ENCODE measurements at regions not wholly inside any gene's neighbourhood (a gene's known extent, or its start where the extent isn't known, plus 50 kb on each side); places are given as distances from the start of the nearest gene placed in this dataset.

- no peak overlapping the region for H3K4me3 ChIP-seq (ENCODE audit: low read length)
- DNase-seq (ENCODE audit: low read depth): no peak
- no peak for TF ChIP-seq CTCF (conservative IDR thresholded peaks at IDR 0.05; ENCODE audit: low read depth, low read length)
These were observed 241.1 kb downstream of the TMEM182 start for GRCh38 chr2:103002954-103003353.

- no peak for DNase-seq (ENCODE audit: low read depth)
- no peak for TF ChIP-seq CTCF (conservative IDR thresholded peaks at IDR 0.05; ENCODE audit: low read depth, low read length)
- no peak overlapping the region for H3K4me3 ChIP-seq (ENCODE audit: low read length)
These were observed 242.0 kb downstream of the TMEM182 start for GRCh38 chr2:103003750-103004260.

GRCh38 chr2:103004426-103004942 is 242.7 kb downstream of the TMEM182 start:
- DNase-seq (ENCODE audit: low read depth): no peak
- H3K4me3 ChIP-seq (ENCODE audit: low read length): no peak overlapping the region
- TF ChIP-seq CTCF (conservative IDR thresholded peaks at IDR 0.05; ENCODE audit: low read depth, low read length): no peak

- H3K4me3 ChIP-seq (ENCODE audit: low read length): no peak overlapping the region
- DNase-seq (ENCODE audit: low read depth): no peak
- TF ChIP-seq CTCF (conservative IDR thresholded peaks at IDR 0.05; ENCODE audit: low read depth, low read length): no peak
These were observed 243.6 kb downstream of the TMEM182 start for GRCh38 chr2:103005393-103005792.

- DNase-seq (ENCODE audit: low read depth): no peak
- TF ChIP-seq CTCF (conservative IDR thresholded peaks at IDR 0.05; ENCODE audit: low read depth, low read length): no peak
- no peak overlapping the region for H3K4me3 ChIP-seq (ENCODE audit: low read length)
These were observed 245.3 kb downstream of the TMEM182 start for GRCh38 chr2:103007086-103007485.

- TF ChIP-seq CTCF (conservative IDR thresholded peaks at IDR 0.05; ENCODE audit: low read depth, low read length): no peak
- no peak for DNase-seq (ENCODE audit: low read depth)
- no peak overlapping the region for H3K4me3 ChIP-seq (ENCODE audit: low read length)
These were observed 246.8 kb downstream of the TMEM182 start for GRCh38 chr2:103008586-103008985.

GRCh38 chr2:103009871-103010270 is 248.0 kb downstream of the TMEM182 start:
- no peak for TF ChIP-seq CTCF (conservative IDR thresholded peaks at IDR 0.05; ENCODE audit: low read depth, low read length)
- DNase-seq (ENCODE audit: low read depth): no peak
- no peak overlapping the region for H3K4me3 ChIP-seq (ENCODE audit: low read length)

Measured in retinal pigment epithelial cell (primary cell).